Osteoblast (primary cell): ENCODE measurements at regions not wholly inside any gene's neighbourhood (a gene's known extent, or its start where the extent isn't known, plus 50 kb on each side); places are given as distances from the start of the nearest gene placed in this dataset.

Experiments
- DNase-seq: peaks from one replicate; pipeline ENCODE4 v3.0.0; 2011; ENCODE audit warnings: low spot score, mixed read lengths; ENCODE audit not compliant: insufficient read length; ENCODE audit errors: missing footprints
- H2AFZ ChIP-seq: 2 replicates; pipeline ENCODE4 v1.6.0; 2011; ENCODE audit warnings: mild to moderate bottlenecking, low read length
- H3K27ac ChIP-seq: 2 replicates; pipeline ENCODE4 v1.5.1; 2011; ENCODE audit warnings: mild to moderate bottlenecking, low read depth, low read length, moderate library complexity
- H3K27me3 ChIP-seq: 2 replicates; pipeline ENCODE4 v1.6.0; 2012; ENCODE audit warnings: mild to moderate bottlenecking, control low read depth, inconsistent platforms, low read length, moderate library complexity; ENCODE audit not compliant: insufficient read depth
- H3K36me3 ChIP-seq: 2 replicates; pipeline ENCODE4 v1.5.1; 2011; ENCODE audit warnings: mild to moderate bottlenecking, low read length, control low read depth, moderate library complexity; ENCODE audit not compliant: insufficient read depth
- H3K4me1 ChIP-seq: 2 replicates; pipeline ENCODE4 v1.5.1; 2011; ENCODE audit warnings: mild to moderate bottlenecking, low read length, control low read depth, moderate library complexity; ENCODE audit not compliant: insufficient read depth
- H3K4me2 ChIP-seq: 2 replicates; pipeline ENCODE4 v1.6.0; 2011; ENCODE audit warnings: mild to moderate bottlenecking, low read length; ENCODE audit not compliant: insufficient read depth
- H3K4me3 ChIP-seq: fragments of 200-600 bp; sonication (generic); 3 replicates; pipeline ENCODE4 v1.5.1; 2012; ENCODE audit warnings: mild to moderate bottlenecking, low read length, inconsistent platforms; ENCODE audit not compliant: insufficient read depth
- H3K79me2 ChIP-seq: 2 replicates; pipeline ENCODE4 v1.6.0; 2012; ENCODE audit warnings: mild to moderate bottlenecking, low read length, control low read depth, inconsistent platforms; ENCODE audit not compliant: insufficient read depth
- H3K9me3 ChIP-seq: 2 replicates; pipeline ENCODE4 v1.5.1; 2011; ENCODE audit warnings: low read depth, low read length, control low read depth
- H4K20me1 ChIP-seq: 2 replicates; pipeline ENCODE4 v1.6.0; 2012; ENCODE audit warnings: mild to moderate bottlenecking, low read length, control low read depth; ENCODE audit not compliant: insufficient read depth
- CTCF ChIP-seq: IDR thresholded peaks from 2 replicates; pipeline ENCODE4 v1.5.1; 2011; ENCODE audit warnings: mild to moderate bottlenecking, low read depth, low read length, moderate library complexity; ENCODE audit errors: extremely low read depth

GRCh38 chr11:115927823-115928329 is 423.7 kb upstream of the CADM1 start:
- H3K4me2 ChIP-seq, result no peak overlapping the region
- H3K9me3 ChIP-seq, result peaks cover 5% of the 10 kb centered on the region
- no peaks in the 10 kb centered on the region for H3K4me1 ChIP-seq
- no peak overlapping the region for H3K27ac ChIP-seq
- no peaks in the 10 kb centered on the region for H4K20me1 ChIP-seq
- no peaks in the 10 kb centered on the region for H3K79me2 ChIP-seq
- H3K36me3 ChIP-seq, result no peaks in the 10 kb centered on the region
- TF ChIP-seq CTCF, result no peak
- no peak overlapping the region for H3K4me3 ChIP-seq
- no peak for DNase-seq
- H2AFZ ChIP-seq, result no peak overlapping the region
- no peaks in the 10 kb centered on the region for H3K27me3 ChIP-seq

DNA sequence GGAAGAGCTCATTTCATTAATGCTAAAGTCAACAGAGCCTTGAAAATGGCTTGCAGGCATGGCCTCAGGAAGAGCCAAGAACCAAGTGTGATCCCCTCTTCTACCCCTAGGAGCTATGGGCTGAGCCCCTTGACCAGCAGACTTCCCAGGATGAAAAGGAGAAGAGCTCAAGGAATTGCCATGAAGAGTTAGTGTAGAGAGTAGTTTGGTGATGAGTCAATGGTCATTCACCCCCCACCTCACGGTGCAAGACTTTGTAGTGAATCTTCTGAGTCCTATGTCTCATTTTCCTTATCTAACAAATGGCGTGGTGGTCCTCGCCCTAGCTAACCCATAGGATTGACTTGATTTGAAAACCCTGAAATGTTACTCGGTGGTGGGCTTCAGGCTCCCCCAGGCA is 422.4 kb upstream of the CADM1 start:
- TF ChIP-seq CTCF, result no peak
- peaks cover 5% of the 10 kb centered on the region for H3K9me3 ChIP-seq
- no peak overlapping the region for H2AFZ ChIP-seq
- no peaks in the 10 kb centered on the region for H4K20me1 ChIP-seq
- no peaks in the 10 kb centered on the region for H3K27me3 ChIP-seq
- no peak overlapping the region for H3K4me2 ChIP-seq
- H3K27ac ChIP-seq, result no peak overlapping the region
- DNase-seq, result no peak
- H3K4me1 ChIP-seq, result no peaks in the 10 kb centered on the region
- H3K36me3 ChIP-seq, result no peaks in the 10 kb centered on the region
- no peaks in the 10 kb centered on the region for H3K79me2 ChIP-seq
- no peak overlapping the region for H3K4me3 ChIP-seq

DNA sequence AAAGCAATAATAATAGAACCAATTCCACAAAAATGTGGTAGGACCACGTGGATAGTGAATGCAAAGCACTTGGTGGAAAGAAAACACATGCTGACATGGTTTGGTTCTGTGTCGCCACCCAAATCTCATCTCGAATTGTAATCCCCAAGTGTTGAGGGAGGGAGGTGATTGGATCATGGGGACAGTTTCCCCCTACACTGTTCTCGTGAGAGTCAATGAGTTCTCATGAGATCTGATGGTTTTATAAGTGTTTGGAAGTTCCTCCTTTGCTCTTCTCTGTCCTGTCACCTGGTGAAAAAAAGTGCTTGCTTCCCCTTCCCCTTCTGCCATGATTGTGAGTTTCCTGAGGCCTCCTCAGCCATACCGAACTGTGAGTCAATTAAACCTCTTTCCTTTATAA is 421.9 kb upstream of the CADM1 start:
- no peak overlapping the region for H3K4me3 ChIP-seq
- H3K9me3 ChIP-seq, result peaks cover 5% of the 10 kb centered on the region
- no peaks in the 10 kb centered on the region for H4K20me1 ChIP-seq
- no peak overlapping the region for H3K27ac ChIP-seq
- H3K4me2 ChIP-seq, result no peak overlapping the region
- no peaks in the 10 kb centered on the region for H3K79me2 ChIP-seq
- no peaks in the 10 kb centered on the region for H3K36me3 ChIP-seq
- no peak overlapping the region for H2AFZ ChIP-seq
- no peaks in the 10 kb centered on the region for H3K4me1 ChIP-seq
- DNase-seq, result no peak
- no peaks in the 10 kb centered on the region for H3K27me3 ChIP-seq
- no peak for TF ChIP-seq CTCF

GRCh38 chr11:115925568-115926090 is 421.4 kb upstream of the CADM1 start:
- no peak for TF ChIP-seq CTCF
- Histone ChIP-seq H3K4me2 (no peak overlapping the region), H3K27me3 (no peaks in the 10 kb centered on the region), H3K79me2 (no peaks in the 10 kb centered on the region), H3K9me3 (peaks cover 5% of the 10 kb centered on the region), H3K4me1 (no peaks in the 10 kb centered on the region), H3K27ac (no peak overlapping the region), H2AFZ (no peak overlapping the region), H3K4me3 (no peak overlapping the region), H4K20me1 (no peaks in the 10 kb centered on the region), H3K36me3 (no peaks in the 10 kb centered on the region)
- no peak for DNase-seq
